ENCODE measurements at regions not wholly inside any gene's neighbourhood (a gene's known extent, or its start where the extent isn't known, plus 50 kb on each side); places are given as distances from the start of the nearest gene placed in this dataset.

DNA sequence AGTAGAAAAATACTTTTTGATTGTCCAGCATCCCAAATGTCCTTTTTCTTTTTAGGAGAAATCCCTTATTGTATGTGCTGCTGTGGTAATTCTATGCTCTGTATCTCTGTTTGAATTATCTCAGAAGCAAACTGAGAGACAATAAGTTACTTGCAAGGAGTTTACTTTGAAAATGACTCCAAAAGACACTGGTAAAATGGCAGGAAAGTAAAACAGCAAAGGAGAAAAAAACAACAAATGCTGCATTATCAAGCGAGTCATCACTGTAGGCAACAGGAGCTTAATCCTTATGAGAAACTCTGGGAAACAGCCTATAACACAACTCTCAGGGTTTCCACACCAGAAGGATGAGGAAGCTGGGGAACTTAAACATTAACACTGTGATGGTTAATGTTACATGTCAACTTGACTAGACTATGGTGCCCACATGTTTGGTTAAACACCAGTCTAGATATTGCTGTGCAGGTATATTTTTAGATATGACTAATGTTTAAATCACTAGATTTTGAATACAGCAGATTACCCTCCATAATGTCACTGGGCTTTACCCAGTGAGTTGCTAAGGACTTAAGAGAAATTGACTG lies 92.6 kb upstream of the GAS1 start (continued):
- no peak for TF ChIP-seq CHD7 (IDR thresholded peaks at IDR 0.05; ENCODE audit: insufficient replicate concordance, low read length)
- TF ChIP-seq MAFK (IDR thresholded peaks at IDR 0.05; ENCODE audit: low read depth, low read length), result no peak
- no peak for TF ChIP-seq TCF12 (IDR thresholded peaks at IDR 0.05; ENCODE audit: low read depth, low read length)
- TF ChIP-seq NRF1 (IDR thresholded peaks at IDR 0.05; ENCODE audit: low read depth, low read length), result no peak
- TF ChIP-seq, protein P1, sequence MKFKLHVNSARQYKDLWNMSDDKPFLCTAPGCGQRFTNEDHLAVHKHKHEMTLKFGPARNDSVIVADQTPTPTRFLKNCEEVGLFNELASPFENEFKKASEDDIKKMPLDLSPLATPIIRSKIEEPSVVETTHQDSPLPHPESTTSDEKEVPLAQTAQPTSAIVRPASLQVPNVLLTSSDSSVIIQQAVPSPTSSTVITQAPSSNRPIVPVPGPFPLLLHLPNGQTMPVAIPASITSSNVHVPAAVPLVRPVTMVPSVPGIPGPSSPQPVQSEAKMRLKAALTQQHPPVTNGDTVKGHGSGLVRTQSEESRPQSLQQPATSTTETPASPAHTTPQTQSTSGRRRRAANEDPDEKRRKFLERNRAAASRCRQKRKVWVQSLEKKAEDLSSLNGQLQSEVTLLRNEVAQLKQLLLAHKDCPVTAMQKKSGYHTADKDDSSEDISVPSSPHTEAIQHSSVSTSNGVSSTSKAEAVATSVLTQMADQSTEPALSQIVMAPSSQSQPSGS (IDR thresholded peaks at IDR 0.05; ENCODE audit: low read length), result no peak
- no peak for TF ChIP-seq EP300 (IDR thresholded peaks at IDR 0.05; ENCODE audit: borderline replicate concordance in 1 of 2, low read depth in 2 of 2, low read length in 2 of 2)
- TF ChIP-seq SIN3A (conservative IDR thresholded peaks at IDR 0.05 in 1 of 2, IDR thresholded peaks at IDR 0.05 in 1 of 2; ENCODE audit: low read depth in 1 of 2, low read length in 2 of 2), result no peak
- no peak for TF ChIP-seq CTBP2 (IDR thresholded peaks at IDR 0.05; ENCODE audit: borderline replicate concordance, insufficient read depth, insufficient read length, low read length)
